RWPE2 (cell line): ENCODE measurements at regions not wholly inside any gene's neighbourhood (a gene's known extent, or its start where the extent isn't known, plus 50 kb on each side); places are given as distances from the start of the nearest gene placed in this dataset.

Experiments
- ATAC-seq: fragments of 200-7000 bp; cut with Tn5 transposase; 3 replicates; pipeline ENCODE4 v1.9.1; 2021; ENCODE audit warnings: low read depth
- DNase-seq: peaks from one replicate; pipeline ENCODE4 v3.0.0-alpha.2; 2020; ENCODE audit warnings: low spot score
- H3K27ac ChIP-seq: fragments of 450-650 bp; 2 replicates; pipeline ENCODE4 v1.5.1; 2017; ENCODE audit warnings: mild to moderate bottlenecking; ENCODE audit not compliant: poor library complexity, severe bottlenecking
- H3K27me3 ChIP-seq: fragments of 250-450 bp; sonication (Bioruptor Pico); 2 replicates; pipeline ENCODE4 v1.5.1; 2021; ENCODE audit warnings: mild to moderate bottlenecking, moderate library complexity; ENCODE audit not compliant: insufficient read depth, poor library complexity, severe bottlenecking
- H3K36me3 ChIP-seq: fragments of 250-450 bp; sonication (Bioruptor Pico); 2 replicates; pipeline ENCODE4 v1.5.1; 2020; ENCODE audit warnings: low read depth, mild to moderate bottlenecking, moderate library complexity
- H3K4me1 ChIP-seq: fragments of 250-450 bp; sonication (Bioruptor Pico); 2 replicates; pipeline ENCODE4 v1.5.1; 2021; ENCODE audit warnings: mild to moderate bottlenecking, moderate library complexity; ENCODE audit not compliant: insufficient read depth, poor library complexity, severe bottlenecking
- H3K4me3 ChIP-seq: fragments of 250-450 bp; sonication (Bioruptor Pico); 2 replicates; pipeline ENCODE4 v1.5.1; 2021; ENCODE audit warnings: mild to moderate bottlenecking, moderate library complexity; ENCODE audit not compliant: severe bottlenecking
- H3K9me3 ChIP-seq: fragments of 250-450 bp; sonication (Bioruptor Pico); 2 replicates; pipeline ENCODE4 v1.5.1; 2021; ENCODE audit warnings: mild to moderate bottlenecking, moderate library complexity; ENCODE audit not compliant: severe bottlenecking
- CTCF ChIP-seq: fragments of 450-650 bp; IDR thresholded peaks from one replicate; pipeline ENCODE4 v1.5.1; 2017; ENCODE audit warnings: mild to moderate bottlenecking, moderate library complexity; ENCODE audit not compliant: poor library complexity, severe bottlenecking

- TF ChIP-seq CTCF = no peak
- Histone ChIP-seq H3K27ac (no peak overlapping the region), H3K4me3 (no peak overlapping the region), H3K4me1 (no peaks in the 10 kb centered on the region), H3K9me3 (peaks cover 1% of the 10 kb centered on the region), H3K27me3 (no peaks in the 10 kb centered on the region), H3K36me3 (no peaks in the 10 kb centered on the region)
- ATAC-seq = no peak
- no peak for DNase-seq
Measured at GRCh38 chr4:33339762-33340161, 2619.6 kb downstream of the PCDH7 start.

- Histone ChIP-seq H3K27me3 (no peaks in the 10 kb centered on the region), H3K27ac (no peak overlapping the region), H3K4me3 (no peak overlapping the region), H3K36me3 (no peaks in the 10 kb centered on the region), H3K4me1 (no peaks in the 10 kb centered on the region), H3K9me3 (peaks cover 1% of the 10 kb centered on the region)
- DNase-seq (no peak), ATAC-seq (no peak)
- TF ChIP-seq CTCF = no peak
Measured at GRCh38 chr4:33340168-33340567, 2620.0 kb downstream of the PCDH7 start.

GRCh38 chr4:33349376-33349775 is 2629.2 kb downstream of the PCDH7 start:
- H3K4me1 ChIP-seq = no peaks in the 10 kb centered on the region
- H3K36me3 ChIP-seq = no peaks in the 10 kb centered on the region
- H3K9me3 ChIP-seq = no peaks in the 10 kb centered on the region
- ATAC-seq = no peak
- no peaks in the 10 kb centered on the region for H3K27me3 ChIP-seq
- no peak overlapping the region for H3K27ac ChIP-seq
- no peak overlapping the region for H3K4me3 ChIP-seq
- DNase-seq = no peak
- TF ChIP-seq CTCF = no peak

- H3K27ac ChIP-seq = no peak overlapping the region
- ATAC-seq = no peak
- H3K36me3 ChIP-seq = no peaks in the 10 kb centered on the region
- no peak for TF ChIP-seq CTCF
- H3K27me3 ChIP-seq = no peaks in the 10 kb centered on the region
- no peak for DNase-seq
- H3K9me3 ChIP-seq = no peaks in the 10 kb centered on the region
- no peak overlapping the region for H3K4me3 ChIP-seq
- no peaks in the 10 kb centered on the region for H3K4me1 ChIP-seq
Measured at GRCh38 chr4:33357121-33357520, 2637.0 kb downstream of the PCDH7 start.

- Histone ChIP-seq H3K36me3 (no peaks in the 10 kb centered on the region), H3K27me3 (no peaks in the 10 kb centered on the region), H3K4me1 (no peaks in the 10 kb centered on the region), H3K4me3 (no peak overlapping the region), H3K9me3 (no peaks in the 10 kb centered on the region), H3K27ac (no peak overlapping the region)
- ATAC-seq = peak; percentile 79
- no peak for TF ChIP-seq CTCF
- DNase-seq = no peak
Measured at GRCh38 chr4:33369446-33369845, 2649.3 kb downstream of the PCDH7 start.
